HL-60 (cell line): ENCODE measurements at regions not wholly inside any gene's neighbourhood (a gene's known extent, or its start where the extent isn't known, plus 50 kb on each side); places are given as distances from the start of the nearest gene placed in this dataset.

ENCODE experiments used
- CTCF ChIP-seq: IDR thresholded peaks from one replicate; pipeline ENCODE4 v1.5.1; 2011; ENCODE audit warnings: low read length, control low read depth, inconsistent platforms; ENCODE audit not compliant: insufficient read depth
- POLR2AphosphoS5 ChIP-seq: IDR thresholded peaks from 2 replicates; pipeline ENCODE4 v1.6.1; 2012; ENCODE audit warnings: low read depth

DNA sequence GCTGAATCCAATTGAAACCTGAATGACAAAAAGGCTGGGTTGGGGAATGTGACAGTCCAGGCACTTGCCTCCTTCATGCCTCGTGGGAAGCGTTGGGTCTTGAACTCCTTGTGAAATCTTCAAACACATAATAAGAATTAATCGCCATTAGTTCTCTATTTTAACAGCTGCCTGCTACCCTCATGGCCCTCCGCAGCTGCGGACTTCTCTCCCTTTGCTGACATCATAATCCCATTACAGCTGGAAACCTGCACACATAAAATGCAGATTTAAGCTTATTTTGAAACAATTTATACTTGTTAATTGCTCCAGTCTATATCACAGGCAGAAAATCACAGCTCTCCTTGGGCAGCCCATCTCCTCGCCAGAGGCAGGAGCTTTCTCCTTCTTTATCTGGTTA, 403.0 kb upstream of the MKI67 start:
- TF ChIP-seq CTCF: no peak
- TF ChIP-seq POLR2AphosphoS5: no peak
